H1 (cell line): ENCODE measurements at regions not wholly inside any gene's neighbourhood (a gene's known extent, or its start where the extent isn't known, plus 50 kb on each side); places are given as distances from the start of the nearest gene placed in this dataset.
A peak's percentile ranks its signal among the peaks of the same experiment; 100 is the strongest.

ENCODE experiments used
- CTCF ChIA-PET: fragments of 300-600 bp; sonication (Branson Sonifier 250); formaldehyde crosslinking; loops from one replicate; lab custom pipeline; 2021; ENCODE audit not compliant: partially characterized antibody; lab: Charles Lee
- POLR2A ChIA-PET: fragments of 300-600 bp; sonication (Branson Sonifier 250); formaldehyde crosslinking; loops from one replicate; lab custom pipeline; 2021; ENCODE audit warnings: inconsistent platforms; ENCODE audit not compliant: partially characterized antibody; lab: Charles Lee
- DNase-seq, 2 experiments: peaks; one replicate each; pipeline versions ENCODE4 v3.0.0 to v3.0.0-alpha.2; 2010 to 2022; ENCODE audit warnings: low spot score in 2 of 2, low read depth in 1 of 2, mixed read lengths in 1 of 2
- FAIRE-seq: peaks from 2 replicates; lab custom pipeline; 2011; peaks lifted over from hg19 to GRCh38; lab: Jason Lieb, UNC
- H2AFZ ChIP-seq: 2 replicates; pipeline ENCODE4 v1.8.1; 2012; ENCODE audit warnings: low read length, inconsistent platforms
- H2AK5ac ChIP-seq: 2 replicates; pipeline ENCODE4 v1.6.1; 2013; ENCODE audit warnings: low read depth, low read length
- H2BK120ac ChIP-seq: replicated peaks from 2 replicates; pipeline ENCODE3; 2013; ENCODE audit warnings: low read depth, low read length, inconsistent platforms
- H2BK12ac ChIP-seq: 2 replicates; pipeline ENCODE4 v1.6.1; 2013; ENCODE audit warnings: low read depth, low read length
- H2BK15ac ChIP-seq: 2 replicates; pipeline ENCODE4 v1.6.1; 2013; ENCODE audit warnings: low read length
- H2BK20ac ChIP-seq: 2 replicates; pipeline ENCODE4 v1.6.1; 2013; ENCODE audit warnings: low read length
- H2BK5ac ChIP-seq: 2 replicates; pipeline ENCODE4 v1.6.1; 2013; ENCODE audit warnings: low read depth, low read length
- H3K14ac ChIP-seq: 2 replicates; pipeline ENCODE4 v1.6.1; 2013; ENCODE audit warnings: inconsistent platforms; ENCODE audit not compliant: insufficient read length
- H3K18ac ChIP-seq: 2 replicates; pipeline ENCODE4 v1.6.1; 2013; ENCODE audit warnings: low read length; ENCODE audit errors: extremely low read depth
- H3K23ac ChIP-seq: 2 replicates; pipeline ENCODE4 v1.6.1; 2013; ENCODE audit warnings: inconsistent platforms; ENCODE audit not compliant: insufficient read length
- H3K23me2 ChIP-seq: 2 replicates; pipeline ENCODE4 v1.6.1; 2013; ENCODE audit warnings: low read depth, low read length
- H3K27ac ChIP-seq: 2 replicates; pipeline ENCODE4 v1.6.1; 2011; ENCODE audit warnings: low read depth, low read length, inconsistent platforms
- H3K27me3 ChIP-seq, 4 experiments: replicated peaks in 1 of 4; 1 replicate in 1 of 4; 2 replicates in 3 of 4; pipeline versions ENCODE4 v1.6.1 to v1.8.1; 2011 to 2013; ENCODE audit warnings: low read length in 3 of 4, mild to moderate bottlenecking in 3 of 4, inconsistent platforms in 2 of 4, mixed read lengths in 2 of 4, moderate library complexity in 1 of 4; ENCODE audit not compliant: control insufficient read depth in 3 of 4, insufficient read depth in 3 of 4; ENCODE audit errors: extremely low read depth in 1 of 4
- H3K36me3 ChIP-seq, 4 experiments: 2 replicates each; pipeline versions ENCODE4 v1.6.1 to v1.8.1; 2011 to 2013; ENCODE audit warnings: mild to moderate bottlenecking in 4 of 4, low read length in 3 of 4, moderate library complexity in 2 of 4, control low read depth in 1 of 4, inconsistent platforms in 1 of 4; ENCODE audit not compliant: insufficient read depth in 4 of 4, control insufficient read depth in 2 of 4
- H3K4ac ChIP-seq: replicated peaks from 2 replicates; pipeline ENCODE3; 2013; ENCODE audit warnings: low read length, low read depth, mixed read lengths, inconsistent platforms; ENCODE audit not compliant: insufficient read length
- H3K4me1 ChIP-seq, 4 experiments: replicated peaks in 1 of 4; 1 replicate in 1 of 4; 2 replicates in 3 of 4; pipeline versions ENCODE4 v1.6.1 to v1.8.1; 2011 to 2013; ENCODE audit warnings: low read length in 3 of 4, inconsistent platforms in 2 of 4, mixed read lengths in 1 of 4; ENCODE audit not compliant: insufficient read depth in 4 of 4, control insufficient read depth in 3 of 4
- H3K4me2 ChIP-seq, 2 experiments: 2 replicates each; pipeline versions ENCODE4 v1.6.1 to v1.8.1; 2011 to 2013; ENCODE audit warnings: low read depth in 2 of 2, low read length in 2 of 2, control low read depth in 1 of 2, inconsistent platforms in 1 of 2, mild to moderate bottlenecking in 1 of 2; ENCODE audit not compliant: insufficient read depth in 1 of 2
- H3K4me3 ChIP-seq, 4 experiments: fragments of 200-600, 300-600 bp in 1 of 4; sonication (generic), shearing (Covaris generic), sonication (Bioruptor Twin) in 1 of 4; 2 replicates each; pipeline versions ENCODE4 v1.5.1 to v1.8.1; 2011 to 2016; ENCODE audit warnings: low read length in 4 of 4, low read depth in 3 of 4, control low read depth in 2 of 4, inconsistent platforms in 2 of 4, mild to moderate bottlenecking in 2 of 4, mixed read lengths in 1 of 4, moderate library complexity in 1 of 4; ENCODE audit not compliant: insufficient read depth in 2 of 4; ENCODE audit errors: extremely low read depth in 1 of 4
- H3K56ac ChIP-seq: replicated peaks from 2 replicates; pipeline ENCODE3; 2013; ENCODE audit warnings: low read depth, mild to moderate bottlenecking, mixed read lengths, low read length, inconsistent platforms; ENCODE audit not compliant: insufficient read length
- H3K79me1 ChIP-seq: 2 replicates; pipeline ENCODE4 v1.6.1; 2013; ENCODE audit warnings: low read depth, low read length, control low read depth
- H3K79me2 ChIP-seq, 2 experiments: 2 replicates each; pipeline versions ENCODE4 v1.6.1 to v1.8.1; 2012 to 2013; ENCODE audit warnings: low read length in 2 of 2, mild to moderate bottlenecking in 2 of 2, inconsistent platforms in 1 of 2; ENCODE audit not compliant: insufficient read depth in 2 of 2, control insufficient read depth in 1 of 2
- H3K9ac ChIP-seq, 4 experiments: replicated peaks in 1 of 4; 1 replicate in 1 of 4; 2 replicates in 3 of 4; pipeline versions ENCODE4 v1.6.1 to v1.8.1; 2011 to 2013; ENCODE audit warnings: low read depth in 3 of 4, low read length in 3 of 4, control low read depth in 2 of 4, mild to moderate bottlenecking in 2 of 4, moderate library complexity in 2 of 4, inconsistent platforms in 1 of 4; ENCODE audit errors: extremely low read depth in 1 of 4
- H3K9me3 ChIP-seq, 2 experiments: 2 replicates each; pipeline versions ENCODE4 v1.6.1 to v1.8.1; 2012 to 2013; ENCODE audit warnings: mild to moderate bottlenecking in 2 of 2, moderate library complexity in 2 of 2, control low read depth in 1 of 2, inconsistent platforms in 1 of 2, low read depth in 1 of 2, low read length in 1 of 2, mixed read lengths in 1 of 2; ENCODE audit not compliant: insufficient read depth in 2 of 2
- H4K20me1 ChIP-seq, 2 experiments: replicated peaks in 1 of 2; 2 replicates each; pipeline versions ENCODE3 to v1.8.1; 2011 to 2013; ENCODE audit warnings: inconsistent platforms in 2 of 2, low read length in 2 of 2, mild to moderate bottlenecking in 1 of 2; ENCODE audit not compliant: insufficient read depth in 2 of 2, control insufficient read depth in 1 of 2
- H4K5ac ChIP-seq: 2 replicates; pipeline ENCODE4 v1.6.1; 2013; ENCODE audit warnings: low read length, low read depth, mixed read lengths, inconsistent platforms; ENCODE audit not compliant: insufficient read length
- H4K8ac ChIP-seq: 2 replicates; pipeline ENCODE4 v1.8.0; 2013; ENCODE audit warnings: mild to moderate bottlenecking, moderate library complexity, low read length, inconsistent platforms; ENCODE audit not compliant: insufficient read depth; ENCODE audit errors: extremely low read depth
- H4K91ac ChIP-seq: replicated peaks from 2 replicates; pipeline ENCODE3; 2013; ENCODE audit warnings: low read length, mixed read lengths, inconsistent platforms; ENCODE audit not compliant: insufficient read length
- ATF3 ChIP-seq: IDR thresholded peaks from 2 replicates; pipeline ENCODE4 v1.6.1; 2011; ENCODE audit warnings: low read depth, mild to moderate bottlenecking, low read length; ENCODE audit not compliant: insufficient read depth
- CBX5 ChIP-seq: fragments of 300-800, 300-1000 bp; sonication (generic); IDR thresholded peaks from 2 replicates; pipeline ENCODE4 v1.7.1; 2016; ENCODE audit warnings: antibody characterized with exemption, low read length, low read depth
- CEBPB ChIP-seq: IDR thresholded peaks from 2 replicates; pipeline ENCODE4 v1.6.1; 2012; ENCODE audit warnings: low read depth, low read length
- EGR1 ChIP-seq: IDR thresholded peaks from 2 replicates; pipeline ENCODE4 v1.6.1; 2011; ENCODE audit warnings: low read depth, low read length, borderline replicate concordance
- GTF2F1 ChIP-seq: IDR thresholded peaks from 2 replicates; pipeline ENCODE4 v1.6.1; 2012; ENCODE audit warnings: low read depth, low read length, improper control_type of control experiment, borderline replicate concordance
- HDAC6 ChIP-seq: IDR thresholded peaks from one replicate; pipeline ENCODE4 v1.7.1; 2012; ENCODE audit warnings: low read depth, mild to moderate bottlenecking, inconsistent platforms, low read length, moderate library complexity
- JUN ChIP-seq: IDR thresholded peaks from 2 replicates; pipeline ENCODE4 v1.6.1; 2011; ENCODE audit warnings: low read depth, mild to moderate bottlenecking, improper control_type of control experiment, low read length
- NRF1 ChIP-seq: IDR thresholded peaks from 2 replicates; pipeline ENCODE4 v1.6.1; 2011; ENCODE audit warnings: mild to moderate bottlenecking, low read depth, low read length, improper control_type of control experiment
- PHF8 ChIP-seq: fragments of 200-600 bp; sonication (generic); conservative IDR thresholded peaks from 2 replicates; pipeline ENCODE4 v1.7.1; 2012; ENCODE audit warnings: low read depth, mild to moderate bottlenecking, inconsistent platforms, low read length, moderate library complexity
- POU5F1 ChIP-seq: IDR thresholded peaks from 2 replicates; pipeline ENCODE4 v1.6.1; 2011; ENCODE audit warnings: low read depth, mild to moderate bottlenecking, low read length, moderate library complexity
- RNF2 ChIP-seq: fragments of 200-900, 300-1000 bp; sonication (generic); IDR thresholded peaks from 2 replicates; pipeline ENCODE4 v1.7.1; 2016; ENCODE audit warnings: borderline replicate concordance, low read depth, mild to moderate bottlenecking, antibody characterized with exemption, low read length; ENCODE audit not compliant: poor library complexity, severe bottlenecking; ENCODE audit errors: missing control alignments
- SIX5 ChIP-seq: IDR thresholded peaks from 2 replicates; pipeline ENCODE4 v1.6.1; 2011; ENCODE audit warnings: mild to moderate bottlenecking, low read depth, low read length
- SP2 ChIP-seq: IDR thresholded peaks from 2 replicates; pipeline ENCODE4 v1.6.1; 2012; ENCODE audit warnings: mild to moderate bottlenecking, low read length, inconsistent platforms
- SRF ChIP-seq: IDR thresholded peaks from 2 replicates; pipeline ENCODE4 v1.6.1; 2011; ENCODE audit warnings: mild to moderate bottlenecking, low read depth, low read length, moderate library complexity
- TCF12 ChIP-seq: IDR thresholded peaks from 2 replicates; pipeline ENCODE4 v1.6.1; 2011; ENCODE audit warnings: low read depth, mild to moderate bottlenecking, low read length
- YY1 ChIP-seq: IDR thresholded peaks from 2 replicates; pipeline ENCODE4 v1.6.1; 2011; ENCODE audit warnings: low read depth, mild to moderate bottlenecking, low read length
- WGBS, 2 experiments: shearing (Covaris generic) in 1 of 2; methylation state at CpG; one replicate each; pipeline versions ENCODE4 v1.1.6 to v1.1.7; 2013 to 2015; ENCODE audit warnings: low lambda C conversion rate in 2 of 2, mixed read lengths in 2 of 2, inconsistent platforms in 1 of 2, low coverage in 1 of 2, missing lambda C conversion rate in 1 of 2; ENCODE audit not compliant: insufficient replicate concordance in 2 of 2, insufficient coverage in 1 of 2, insufficient read length in 1 of 2; ENCODE audit errors: extremely low coverage in 1 of 2, missing lambda C conversion rate in 1 of 2; 5-methylcytosine and 5-hydroxymethylcytosine counted together

GRCh38 chr12:7555752-7556151 is 52.2 kb upstream of the CD163 start:
- ChIA-PET POLR2A (no interaction called here), CTCF (no interaction called here)
- Histone ChIP-seq H3K9me3 (no peaks in the 10 kb centered on the region), H4K5ac (no peak overlapping the region), H3K4me1 (no peaks in the 10 kb centered on the region), H4K20me1 (no peaks in the 10 kb centered on the region), H2AK5ac (no peak overlapping the region), H2BK15ac (no peak overlapping the region), H2BK120ac (no peak overlapping the region), H3K9ac (no peak overlapping the region), H3K23me2 (no peaks in the 10 kb centered on the region), H3K4me2 (peak overlapping the region in 1 of 2 experiments; percentile 11; a peak in 1 of 4 replicates), H4K91ac (no peak overlapping the region), H4K8ac (no peak overlapping the region), H3K79me2 (no peaks in the 10 kb centered on the region), H3K56ac (no peak overlapping the region), H3K4ac (no peak overlapping the region), H2BK5ac (no peak overlapping the region), H3K4me3 (no peak overlapping the region), H2BK20ac (no peak overlapping the region), H3K14ac (no peak overlapping the region), H3K79me1 (no peaks in the 10 kb centered on the region), H3K36me3 (no peaks in the 10 kb centered on the region), H3K18ac (no peak overlapping the region), H3K23ac (no peak overlapping the region), H2AFZ (peak overlapping the region; percentile 55; the same call in 1 of the 2 replicates), H2BK12ac (no peak overlapping the region), H3K27ac (no peak overlapping the region), H3K27me3 (no peaks in the 10 kb centered on the region)
- no peak for FAIRE-seq
- DNase-seq = no peak
- 58% methylated on average over 3 of the region's 3 CpGs; no CpG with 5 or more reads in 1 of the 2 experiments for WGBS, 2 experiments
- no peak for TF ChIP-seq PHF8
- no peak for TF ChIP-seq CEBPB
- TF ChIP-seq GTF2F1 = no peak
- TF ChIP-seq ATF3 = no peak
- TF ChIP-seq POU5F1 = no peak
- no peak for TF ChIP-seq SIX5
- no peak for TF ChIP-seq EGR1
- no peak for TF ChIP-seq RNF2
- TF ChIP-seq JUN = no peak
- no peak for TF ChIP-seq HDAC6
- no peak for TF ChIP-seq YY1
- TF ChIP-seq CBX5 = no peak
- TF ChIP-seq NRF1 = no peak
- no peak for TF ChIP-seq SP2
- no peak for TF ChIP-seq SRF
- no peak for TF ChIP-seq TCF12
